K562 (cell line): ENCODE measurements at regions not wholly inside any gene's neighbourhood (a gene's known extent, or its start where the extent isn't known, plus 50 kb on each side); places are given as distances from the start of the nearest gene placed in this dataset.

Experiments
- ATAC-seq: fragments of 200-7000 bp; cut with Tn5 transposase; 3 replicates; pipeline ENCODE4 v1.9.1; 2020; ENCODE audit warnings: moderate library complexity
- BruUV-seq: library from RNA; stranded (reverse); fragments of 400-500 nt; replicated peaks from 2 replicates; lab custom pipeline; 2021; lab: Mats Ljungman, UMichigan
- CTCF ChIA-PET: fragments of 300-600 bp; formaldehyde crosslinking; extraction: SDS; loops from one replicate; lab custom pipeline; 2021; ENCODE audit warnings: low intra/inter-chr PET ratio; lab: Yijun Ruan, JAX
- POLR2A ChIA-PET: fragments of 300-600, 350-650 bp; sonication (Branson Sonifier 250); formaldehyde crosslinking; extraction: SDS; loops from one replicate; lab custom pipeline; 2021; ENCODE audit warnings: antibody characterized with exemption, inconsistent platforms; lab: Yijun Ruan, JAX
- DNase-seq, 4 experiments: peaks; one replicate each; pipeline versions ENCODE4 v3.0.0 to v3.0.0-alpha.2; 2011 to 2018; ENCODE audit warnings: low spot score in 3 of 4, mixed read lengths in 3 of 4; ENCODE audit errors: extremely low read depth in 1 of 4
- FAIRE-seq: peaks from 2 replicates; lab custom pipeline; 2011; peaks lifted over from hg19 to GRCh38; lab: Jason Lieb, UNC
- H2AFZ ChIP-seq: 2 replicates; pipeline ENCODE4 v1.6.0; 2011; ENCODE audit warnings: low read depth, low read length, control low read depth, inconsistent platforms
- H3K27ac ChIP-seq: fragments of 200-600 bp; 3 replicates; pipeline ENCODE4 v1.8.0; 2011; ENCODE audit warnings: low read depth, mild to moderate bottlenecking, control low read depth, inconsistent platforms, low read length, moderate library complexity, mixed read lengths; ENCODE audit errors: extremely low read depth
- H3K27me3 ChIP-seq, 2 experiments: fragments of 300-600 bp in 1 of 2; 2 replicates in 1 of 2; 3 replicates in 1 of 2; pipeline versions ENCODE4 v1.6.0 to v1.8.0; 2011; ENCODE audit warnings: inconsistent platforms in 2 of 2, low read length in 2 of 2, mild to moderate bottlenecking in 1 of 2, mixed read lengths in 1 of 2, moderate library complexity in 1 of 2; ENCODE audit not compliant: control insufficient read depth in 2 of 2, insufficient read depth in 2 of 2
- H3K36me3 ChIP-seq: fragments of 300-600 bp; 3 replicates; pipeline ENCODE4 v1.8.0; 2011; ENCODE audit warnings: mild to moderate bottlenecking, low read length, inconsistent platforms; ENCODE audit not compliant: control insufficient read depth, insufficient read depth
- H3K4me1 ChIP-seq, 2 experiments: fragments of 200-600 bp in 1 of 2; replicated peaks in 1 of 2; 2 replicates in 1 of 2; 3 replicates in 1 of 2; pipeline versions ENCODE4 v1.5.1 to v1.8.0; 2011; ENCODE audit warnings: inconsistent platforms in 2 of 2, low read length in 2 of 2, mild to moderate bottlenecking in 1 of 2, mixed read lengths in 1 of 2, moderate library complexity in 1 of 2; ENCODE audit not compliant: control insufficient read depth in 2 of 2, insufficient read depth in 2 of 2
- H3K4me2 ChIP-seq: 2 replicates; pipeline ENCODE4 v1.6.1; 2011; ENCODE audit warnings: low read length, control low read depth, inconsistent platforms, mixed read lengths; ENCODE audit not compliant: insufficient read depth
- H3K4me3 ChIP-seq: fragments of 200-600 bp; sonication (generic), shearing (Covaris generic); 2 replicates; pipeline ENCODE4 v1.5.1; 2016; ENCODE audit warnings: control low read depth, inconsistent platforms
- H3K79me2 ChIP-seq: fragments of 200-600 bp; 3 replicates; pipeline ENCODE4 v1.8.0; 2011; ENCODE audit warnings: low read length, inconsistent platforms; ENCODE audit not compliant: control insufficient read depth, insufficient read depth
- H3K9ac ChIP-seq, 2 experiments: 2 replicates each; pipeline versions ENCODE4 v1.6.0 to v1.6.1; 2011; ENCODE audit warnings: low read depth in 2 of 2, low read length in 2 of 2, control low read depth in 1 of 2, inconsistent platforms in 1 of 2, mild to moderate bottlenecking in 1 of 2, mixed read lengths in 1 of 2; ENCODE audit not compliant: insufficient read depth in 1 of 2
- H3K9me1 ChIP-seq: one replicate; pipeline ENCODE4 v1.6.0; 2011; ENCODE audit warnings: inconsistent platforms, mild to moderate bottlenecking, low read length, moderate library complexity; ENCODE audit not compliant: control insufficient read depth, insufficient read depth
- H3K9me3 ChIP-seq: replicated peaks from 2 replicates; pipeline ENCODE4 v1.5.1; 2011; ENCODE audit warnings: low read depth, low read length, inconsistent platforms; ENCODE audit not compliant: control insufficient read depth, insufficient read depth
- H4K20me1 ChIP-seq: replicated peaks from 2 replicates; pipeline ENCODE4 v1.6.1; 2011; ENCODE audit warnings: low read length, inconsistent platforms, mixed read lengths; ENCODE audit not compliant: control insufficient read depth, insufficient read depth
- CC2D1A ChIP-seq: fragments of 450-650 bp; IDR thresholded peaks from 2 replicates; pipeline ENCODE4 v1.6.1; 2017; ENCODE audit warnings: mild to moderate bottlenecking
- EWSR1 ChIP-seq: fragments of 450-650 bp; IDR thresholded peaks from 2 replicates; pipeline ENCODE4 v1.6.1; 2018; ENCODE audit warnings: borderline replicate concordance, mild to moderate bottlenecking, low read depth, moderate library complexity; ENCODE audit not compliant: partially characterized antibody
- FUS ChIP-seq: fragments of 200-400 bp; formaldehyde crosslinking; optimal IDR thresholded peaks from 2 replicates; pipeline ENCODE3; 2017; ENCODE audit warnings: low read depth, low read length
- NR2C1 ChIP-seq, 2 experiments: fragments of 450-650 bp; IDR thresholded peaks; 2 replicates each; pipeline ENCODE4 v1.6.1; 2017; ENCODE audit warnings: mild to moderate bottlenecking in 2 of 2, antibody characterized with exemption in 1 of 2, inconsistent platforms in 1 of 2, missing compliant biosample characterization in 1 of 2, missing genetic modification characterization in 1 of 2
- POLR3G ChIP-seq: IDR thresholded peaks from 2 replicates; pipeline ENCODE4 v1.6.1; 2011; ENCODE audit not compliant: insufficient read length, insufficient replicate concordance; ENCODE audit errors: extremely low read depth
- RB1 ChIP-seq: fragments of 450-650 bp; IDR thresholded peaks from 2 replicates; pipeline ENCODE4 v1.6.1; 2017; ENCODE audit warnings: low read depth, mild to moderate bottlenecking
- SAP30 ChIP-seq: fragments of 200-600 bp; sonication (generic); IDR thresholded peaks from 2 replicates; pipeline ENCODE4 v1.6.1; 2012; ENCODE audit warnings: borderline replicate concordance, low read depth, mild to moderate bottlenecking, moderate library complexity, low read length, control low read depth, inconsistent platforms; ENCODE audit not compliant: insufficient read depth, poor library complexity, severe bottlenecking
- SRSF9 ChIP-seq: fragments of 200-400 bp; formaldehyde crosslinking; IDR thresholded peaks from 2 replicates; pipeline ENCODE4 v1.6.1; 2017; ENCODE audit warnings: low read depth, low read length, borderline replicate concordance
- ZBED1 ChIP-seq: IDR thresholded peaks from 2 replicates; pipeline ENCODE4 v1.6.1; 2014
- ZBTB17 ChIP-seq: fragments of 450-650 bp; formaldehyde crosslinking; IDR thresholded peaks from 2 replicates; pipeline ENCODE4 v1.4.0; 2020; ENCODE audit warnings: mild to moderate bottlenecking
- ZKSCAN8 ChIP-seq: fragments of 200-800 bp; sonication (Bioruptor generic); IDR thresholded peaks from 2 replicates; pipeline ENCODE4 v1.6.1; 2016; ENCODE audit warnings: missing genetic modification characterization, missing compliant biosample characterization
- ZNF408 ChIP-seq: fragments of 250-450 bp; sonication (Bioruptor Pico); IDR thresholded peaks from 2 replicates; pipeline ENCODE4 v1.4.0; 2020; ENCODE audit warnings: low read depth, mild to moderate bottlenecking, moderate library complexity
- ZNF445 ChIP-seq: fragments of 250-450 bp; sonication (Bioruptor Pico); IDR thresholded peaks from 2 replicates; pipeline ENCODE4 v1.4.0; 2020; ENCODE audit warnings: low read depth, mild to moderate bottlenecking, moderate library complexity
- ZNF785 ChIP-seq: fragments of 250-450 bp; sonication (Bioruptor Pico); IDR thresholded peaks from 2 replicates; pipeline ENCODE4 v1.4.0; 2020; ENCODE audit warnings: mild to moderate bottlenecking
- WGBS: fragments of 100-300 bp; shearing (Covaris generic); methylation state at CpG from one replicate; pipeline ENCODE4 v1.1.6; 2016; ENCODE audit warnings: low coverage, mixed read lengths; ENCODE audit not compliant: insufficient coverage; ENCODE audit errors: missing lambda C conversion rate; 5-methylcytosine and 5-hydroxymethylcytosine counted together
- in situ Hi-C: fragments of 300-500 bp; cut with MboI; formaldehyde crosslinking; loops from 4 replicates; pipeline ENCODE4 v1.15.0; 2018; ENCODE audit warnings: inconsistent platforms, mixed read lengths
- intact Hi-C: fragments of 100-400 bp; cut with micrococcal nuclease; formaldehyde crosslinking; loops from 2 replicates; pipeline ENCODE4 v1.14.2; 2022
- TF ChIP-seq, protein P1 (sequence below), 2 experiments: fragments of 450-650 bp; IDR thresholded peaks; 2 replicates each; pipeline ENCODE4 v1.6.1; 2016

DNA sequence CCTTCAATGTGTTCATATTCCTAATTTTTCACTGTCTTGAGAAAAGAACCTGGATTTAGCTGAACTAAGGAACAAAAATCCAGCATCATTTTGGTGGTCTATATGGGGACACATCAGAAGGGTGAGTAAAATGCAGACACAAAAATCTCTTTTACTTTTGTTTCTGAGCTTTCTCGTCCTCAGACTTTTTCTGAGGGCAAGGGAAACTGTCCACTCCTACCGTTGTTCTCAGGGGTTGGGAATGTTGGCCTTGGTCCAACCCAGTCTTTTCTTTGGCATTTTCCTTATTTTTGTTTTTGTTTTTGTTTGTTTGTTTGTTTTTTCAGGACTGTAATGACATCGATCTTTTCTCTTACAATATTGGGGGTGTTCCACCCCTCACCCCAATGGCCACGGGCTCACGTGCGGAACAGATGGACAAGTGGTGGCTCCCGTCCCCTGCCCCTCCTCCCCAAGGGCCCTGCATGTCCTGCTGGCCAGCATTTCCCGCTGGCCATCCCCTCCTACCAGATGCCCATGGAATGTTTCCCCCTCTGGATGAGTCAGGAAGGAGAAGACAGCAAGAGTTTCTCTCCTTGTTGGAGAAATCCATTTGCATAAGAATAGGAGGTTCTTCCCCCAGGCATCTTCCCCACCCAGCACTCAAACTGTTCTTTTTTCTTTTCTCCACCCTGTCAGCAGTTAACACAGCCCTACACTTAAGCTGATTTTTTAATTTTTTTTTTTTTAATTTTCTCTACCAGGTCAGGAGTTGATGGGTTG lies 305.4 kb upstream of the NDST4 start:
- 1% methylated on average over 8 of the region's 8 CpGs for WGBS
- FAIRE-seq: no peak
- Histone ChIP-seq H3K36me3 (no peaks in the 10 kb centered on the region), H3K4me1 (no peaks in the 10 kb centered on the region), H3K27me3 (no peaks in the 10 kb centered on the region), H3K9ac (no peak overlapping the region), H2AFZ (no peak overlapping the region), H3K4me2 (no peak overlapping the region), H3K79me2 (no peaks in the 10 kb centered on the region)
- no peak for ATAC-seq
- ChIA-PET POLR2A (no interaction called here), CTCF (no interaction called here)
- DNase-seq: no peak
- in situ Hi-C loops: no loop called here
- intact Hi-C loops: no loop called here
- TF ChIP-seq ZBED1 (no peak), SRSF9 (no peak), ZNF408 (CRISPR knock-in tag) (no peak), EWSR1 (no peak), RB1 (no peak), POLR3G (no peak)
- TF ChIP-seq, all 486 proteins: peak for 0
- no peaks in the 10 kb centered on the region for H4K20me1 ChIP-seq
- BruUV-seq: no TSS peak
- H3K9me1 ChIP-seq: no peaks in the 10 kb centered on the region
- no peaks in the 10 kb centered on the region for H3K9me3 ChIP-seq
- no peak overlapping the region for H3K27ac ChIP-seq
- no peak overlapping the region for H3K4me3 ChIP-seq

DNA sequence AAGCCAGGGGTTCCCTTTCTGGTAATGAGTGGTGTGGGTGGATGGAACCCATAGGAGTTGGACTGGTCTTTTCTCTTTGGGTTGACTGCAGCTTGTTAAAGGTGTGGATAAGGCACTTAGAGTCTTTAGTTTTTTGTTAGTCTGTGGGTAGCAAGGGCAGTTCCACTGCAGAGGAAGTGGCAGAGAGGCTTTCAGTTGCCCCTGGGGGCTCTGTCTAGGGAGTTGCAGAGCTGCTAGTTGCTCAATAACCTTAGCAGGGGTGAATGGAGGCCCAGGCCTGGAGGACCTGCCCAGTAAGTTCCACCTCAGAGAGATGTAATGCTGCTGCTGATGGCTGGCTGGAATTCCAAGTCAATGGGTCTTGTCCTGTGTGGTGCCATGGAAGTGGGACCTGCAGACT lies 282.6 kb upstream of the NDST4 start:
- Histone ChIP-seq H3K27ac (no peak overlapping the region), H3K4me3 (no peak overlapping the region), H3K9me3 (no peaks in the 10 kb centered on the region), H3K79me2 (no peaks in the 10 kb centered on the region), H3K4me1 (no peaks in the 10 kb centered on the region), H3K27me3 (no peaks in the 10 kb centered on the region), H3K36me3 (no peaks in the 10 kb centered on the region), H3K9ac (no peak overlapping the region), H3K4me2 (no peak overlapping the region), H4K20me1 (no peaks in the 10 kb centered on the region), H3K9me1 (no peaks in the 10 kb centered on the region), H2AFZ (no peak overlapping the region)
- POLR2A ChIA-PET: no interaction called here
- in situ Hi-C loops: no loop called here
- intact Hi-C loops: no loop called here
- FAIRE-seq (no peak), ATAC-seq (no peak), DNase-seq (no peak)
- CTCF ChIA-PET: no interaction called here
- no TSS peak for BruUV-seq
- no peak for TF ChIP-seq ZKSCAN8
- TF ChIP-seq ZBTB17: no peak
- TF ChIP-seq SAP30: no peak
- no peak for TF ChIP-seq NR2C1 (IDR thresholded peaks at IDR 0.05)
- no peak for TF ChIP-seq NR2C1 (tag; IDR thresholded peaks at IDR 0.05)
- TF ChIP-seq FUS: no peak
- TF ChIP-seq, protein P1, sequence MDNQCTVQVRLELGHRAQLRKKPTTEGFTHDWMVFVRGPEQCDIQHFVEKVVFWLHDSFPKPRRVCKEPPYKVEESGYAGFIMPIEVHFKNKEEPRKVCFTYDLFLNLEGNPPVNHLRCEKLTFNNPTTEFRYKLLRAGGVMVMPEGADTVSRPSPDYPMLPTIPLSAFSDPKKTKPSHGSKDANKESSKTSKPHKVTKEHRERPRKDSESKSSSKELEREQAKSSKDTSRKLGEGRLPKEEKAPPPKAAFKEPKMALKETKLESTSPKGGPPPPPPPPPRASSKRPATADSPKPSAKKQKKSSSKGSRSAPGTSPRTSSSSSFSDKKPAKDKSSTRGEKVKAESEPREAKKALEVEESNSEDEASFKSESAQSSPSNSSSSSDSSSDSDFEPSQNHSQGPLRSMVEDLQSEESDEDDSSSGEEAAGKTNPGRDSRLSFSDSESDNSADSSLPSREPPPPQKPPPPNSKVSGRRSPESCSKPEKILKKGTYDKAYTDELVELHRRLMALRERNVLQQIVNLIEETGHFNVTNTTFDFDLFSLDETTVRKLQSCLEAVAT (IDR thresholded peaks at IDR 0.05): no peak
- no peak for TF ChIP-seq CC2D1A
- TF ChIP-seq ZNF445: no peak
- TF ChIP-seq ZNF785 (CRISPR knock-in tag): no peak
